ENCODE measurements at regions not wholly inside any gene's neighbourhood (a gene's known extent, or its start where the extent isn't known, plus 50 kb on each side); places are given as distances from the start of the nearest gene placed in this dataset.

DNA sequence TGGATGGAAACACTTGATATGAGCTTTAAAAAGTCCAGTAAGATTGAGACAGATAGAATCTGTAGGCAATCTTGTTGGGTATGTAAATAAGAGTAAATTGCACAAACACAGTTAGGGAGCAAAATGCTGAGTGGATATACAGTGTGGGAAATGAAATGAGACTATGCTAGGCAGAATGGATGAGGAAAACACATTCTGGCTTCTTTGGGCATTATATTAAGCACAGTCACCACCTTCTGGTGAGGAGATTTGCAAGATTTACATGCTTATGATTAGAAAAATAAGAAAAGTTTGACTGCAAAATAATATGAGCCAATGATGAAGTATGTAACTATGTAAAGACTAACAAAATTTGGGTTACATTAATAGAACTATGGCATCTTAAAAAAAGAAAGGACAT lies 2165.0 kb upstream of the CELF4 start:
- H3K27me3 Mint-ChIP-seq (ENCODE audit: low read depth, unreplicated experiment) = no peaks in the 10 kb centered on the region

DNA sequence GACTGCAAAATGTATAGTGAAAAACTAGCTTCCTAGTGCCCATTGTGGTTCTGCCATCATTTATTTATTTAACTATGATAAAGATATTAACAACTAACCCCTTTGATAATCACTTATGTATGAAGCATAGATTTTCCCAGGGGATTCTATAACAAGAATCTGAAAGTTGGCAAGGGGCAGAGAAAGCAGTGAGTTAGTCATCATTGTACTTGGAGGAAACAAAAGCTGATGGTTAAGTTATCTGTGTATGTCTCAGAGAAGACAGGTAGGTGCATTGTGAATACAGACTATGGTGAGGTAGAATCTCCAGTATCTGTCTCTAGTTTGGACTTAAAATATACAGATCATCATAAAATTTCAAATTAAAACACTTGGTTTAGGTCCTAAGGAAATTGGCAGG lies 2159.1 kb upstream of the CELF4 start:
- Mint-ChIP-seq H3K9me3 (ENCODE audit: unreplicated experiment) (no peaks in the 10 kb centered on the region), H3K36me3 (ENCODE audit: low read depth, unreplicated experiment) (no peaks in the 10 kb centered on the region), H3K27me3 (ENCODE audit: low read depth, unreplicated experiment) (no peaks in the 10 kb centered on the region), H3K4me3 (ENCODE audit: unreplicated experiment) (no peak overlapping the region), H3K27ac (ENCODE audit: unreplicated experiment) (no peak overlapping the region), H3K4me1 (ENCODE audit: low read depth, unreplicated experiment) (no peaks in the 10 kb centered on the region)
- Histone ChIP-seq H3K4me1 (ENCODE audit: insufficient read depth, low read length) (no peaks in the 10 kb centered on the region), H3K79me2 (ENCODE audit: insufficient read depth, low read length) (no peaks in the 10 kb centered on the region), H3K36me3 (ENCODE audit: insufficient read depth, low read length) (no peaks in the 10 kb centered on the region), H3K27me3 (ENCODE audit: insufficient read depth, low read length) (no peaks in the 10 kb centered on the region), H3K4me3 (ENCODE audit: insufficient read depth, low read depth, low read length) (no peak overlapping the region), H2AFZ (ENCODE audit: low read depth, low read length) (no peak overlapping the region), H3K27ac (ENCODE audit: low read depth, low read length) (no peak overlapping the region), H4K20me1 (ENCODE audit: insufficient read depth, low read length) (no peaks in the 10 kb centered on the region), H3K4me2 (ENCODE audit: low read length) (no peak overlapping the region), H3K9ac (ENCODE audit: low read length) (no peak overlapping the region), H3K9me3 (ENCODE audit: insufficient read depth, low read depth, low read length) (no peaks in the 10 kb centered on the region)
- FAIRE-seq (no peak), DNase-seq (ENCODE audit: low read depth) (peak; percentile 23)
- TF ChIP-seq, protein P1, sequence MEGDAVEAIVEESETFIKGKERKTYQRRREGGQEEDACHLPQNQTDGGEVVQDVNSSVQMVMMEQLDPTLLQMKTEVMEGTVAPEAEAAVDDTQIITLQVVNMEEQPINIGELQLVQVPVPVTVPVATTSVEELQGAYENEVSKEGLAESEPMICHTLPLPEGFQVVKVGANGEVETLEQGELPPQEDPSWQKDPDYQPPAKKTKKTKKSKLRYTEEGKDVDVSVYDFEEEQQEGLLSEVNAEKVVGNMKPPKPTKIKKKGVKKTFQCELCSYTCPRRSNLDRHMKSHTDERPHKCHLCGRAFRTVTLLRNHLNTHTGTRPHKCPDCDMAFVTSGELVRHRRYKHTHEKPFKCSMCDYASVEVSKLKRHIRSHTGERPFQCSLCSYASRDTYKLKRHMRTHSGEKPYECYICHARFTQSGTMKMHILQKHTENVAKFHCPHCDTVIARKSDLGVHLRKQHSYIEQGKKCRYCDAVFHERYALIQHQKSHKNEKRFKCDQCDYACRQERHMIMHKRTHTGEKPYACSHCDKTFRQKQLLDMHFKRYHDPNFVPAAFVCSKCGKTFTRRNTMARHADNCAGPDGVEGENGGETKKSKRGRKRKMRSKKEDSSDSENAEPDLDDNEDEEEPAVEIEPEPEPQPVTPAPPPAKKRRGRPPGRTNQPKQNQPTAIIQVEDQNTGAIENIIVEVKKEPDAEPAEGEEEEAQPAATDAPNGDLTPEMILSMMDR (IDR thresholded peaks at IDR 0.05; ENCODE audit: insufficient read depth, low read depth, low read length) = no peak
- TF ChIP-seq EZH2 (IDR thresholded peaks at IDR 0.05; ENCODE audit: insufficient read depth, low read length) = no peak

More for the DNA sequence above, 2165.0 kb upstream of the CELF4 start:
- TF ChIP-seq, protein P1 (IDR thresholded peaks at IDR 0.05; ENCODE audit: insufficient read depth, low read depth, low read length) = no peak
- no peak for TF ChIP-seq EZH2 (IDR thresholded peaks at IDR 0.05; ENCODE audit: insufficient read depth, low read length)
- Histone ChIP-seq H3K4me3 (ENCODE audit: insufficient read depth, low read depth, low read length) (no peak overlapping the region), H3K27ac (ENCODE audit: low read depth, low read length) (no peak overlapping the region), H2AFZ (ENCODE audit: low read depth, low read length) (no peak overlapping the region), H3K4me1 (ENCODE audit: insufficient read depth, low read length) (no peaks in the 10 kb centered on the region), H3K9me3 (ENCODE audit: insufficient read depth, low read depth, low read length) (no peaks in the 10 kb centered on the region), H3K79me2 (ENCODE audit: insufficient read depth, low read length) (no peaks in the 10 kb centered on the region), H3K9ac (ENCODE audit: low read length) (no peak overlapping the region), H3K36me3 (ENCODE audit: insufficient read depth, low read length) (no peaks in the 10 kb centered on the region), H3K4me2 (ENCODE audit: low read length) (no peak overlapping the region), H3K27me3 (ENCODE audit: insufficient read depth, low read length) (no peaks in the 10 kb centered on the region), H4K20me1 (ENCODE audit: insufficient read depth, low read length) (no peaks in the 10 kb centered on the region)
- Mint-ChIP-seq H3K36me3 (ENCODE audit: low read depth, unreplicated experiment) (no peaks in the 10 kb centered on the region), H3K4me3 (ENCODE audit: unreplicated experiment) (no peak overlapping the region), H3K9me3 (ENCODE audit: unreplicated experiment) (no peaks in the 10 kb centered on the region), H3K4me1 (ENCODE audit: low read depth, unreplicated experiment) (no peaks in the 10 kb centered on the region), H3K27ac (ENCODE audit: unreplicated experiment) (no peak overlapping the region)
- FAIRE-seq (peak; percentile 23), DNase-seq (ENCODE audit: low read depth) (no peak)

DNA sequence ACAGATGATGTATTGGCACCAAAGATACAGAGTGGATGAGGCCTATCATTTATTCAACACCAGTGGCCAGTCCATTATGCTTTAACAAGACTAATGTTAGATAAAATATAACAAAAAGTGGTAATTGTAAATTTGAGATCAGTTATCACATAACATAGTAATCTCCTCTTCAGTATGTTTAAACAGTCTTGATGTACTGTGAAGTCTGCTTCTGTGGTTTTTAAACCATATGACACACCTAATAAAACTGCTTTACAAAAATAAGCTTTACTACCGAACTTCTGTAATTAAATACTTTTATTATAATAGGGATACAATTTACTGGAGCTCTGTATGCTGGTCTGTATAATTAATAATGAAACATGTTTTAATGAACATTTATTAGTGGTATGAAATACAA lies 2156.1 kb upstream of the CELF4 start:
- Histone ChIP-seq H3K9ac (ENCODE audit: low read length) (no peak overlapping the region), H3K4me3 (ENCODE audit: insufficient read depth, low read depth, low read length) (no peak overlapping the region), H2AFZ (ENCODE audit: low read depth, low read length) (no peak overlapping the region), H3K9me3 (ENCODE audit: insufficient read depth, low read depth, low read length) (no peaks in the 10 kb centered on the region), H4K20me1 (ENCODE audit: insufficient read depth, low read length) (no peaks in the 10 kb centered on the region), H3K27ac (ENCODE audit: low read depth, low read length) (no peak overlapping the region), H3K79me2 (ENCODE audit: insufficient read depth, low read length) (no peaks in the 10 kb centered on the region), H3K27me3 (ENCODE audit: insufficient read depth, low read length) (no peaks in the 10 kb centered on the region), H3K4me2 (ENCODE audit: low read length) (no peak overlapping the region), H3K36me3 (ENCODE audit: insufficient read depth, low read length) (no peaks in the 10 kb centered on the region), H3K4me1 (ENCODE audit: insufficient read depth, low read length) (no peaks in the 10 kb centered on the region)
- H3K27ac Mint-ChIP-seq (ENCODE audit: unreplicated experiment) = no peak overlapping the region
- H3K9me3 Mint-ChIP-seq (ENCODE audit: unreplicated experiment) = no peaks in the 10 kb centered on the region
- no peaks in the 10 kb centered on the region for H3K36me3 Mint-ChIP-seq (ENCODE audit: low read depth, unreplicated experiment)
- peak; percentile 27 for DNase-seq (ENCODE audit: low read depth)
- no peak for FAIRE-seq
- no peaks in the 10 kb centered on the region for H3K27me3 Mint-ChIP-seq (ENCODE audit: low read depth, unreplicated experiment)
- no peaks in the 10 kb centered on the region for H3K4me1 Mint-ChIP-seq (ENCODE audit: low read depth, unreplicated experiment)
- TF ChIP-seq EZH2 (IDR thresholded peaks at IDR 0.05; ENCODE audit: insufficient read depth, low read length) = no peak
- TF ChIP-seq, protein P1 (IDR thresholded peaks at IDR 0.05; ENCODE audit: insufficient read depth, low read depth, low read length) = no peak
- no peak overlapping the region for H3K4me3 Mint-ChIP-seq (ENCODE audit: unreplicated experiment)
